IMR-90 (cell line): ENCODE measurements at regions not wholly inside any gene's neighbourhood (a gene's known extent, or its start where the extent isn't known, plus 50 kb on each side); places are given as distances from the start of the nearest gene placed in this dataset.

Source experiments
- ATAC-seq: fragments of 200-7000 bp; cut with Tn5 transposase; 2 replicates; pipeline ENCODE4 v1.9.1; 2020; ENCODE audit warnings: low read depth, mild to moderate bottlenecking, moderate library complexity
- BruUV-seq: library from RNA; stranded (reverse); fragments of 400-500 nt; replicated peaks from 2 replicates; lab custom pipeline; 2021; lab: Mats Ljungman, UMichigan
- CTCF ChIA-PET: fragments of 300-600 bp; formaldehyde crosslinking; extraction: SDS; loops from one replicate; lab custom pipeline; 2021; ENCODE audit warnings: antibody characterized with exemption; lab: Yijun Ruan, JAX
- POLR2A ChIA-PET: fragments of 300-600 bp; sonication (Branson Sonifier 250); formaldehyde crosslinking; loops from one replicate; lab custom pipeline; 2022; ENCODE audit warnings: antibody characterized with exemption; ENCODE audit not compliant: unreplicated experiment; lab: Charles Lee
- DNase-seq: peaks from one replicate; pipeline ENCODE4 v3.0.0; 2013
- H2AFZ ChIP-seq: replicated peaks from 2 replicates; pipeline ENCODE3; 2013; ENCODE audit warnings: low read length, mild to moderate bottlenecking; ENCODE audit not compliant: poor library complexity
- H2AK5ac ChIP-seq: 2 replicates; pipeline ENCODE4 v1.6.1; 2013; ENCODE audit warnings: low read depth, low read length, inconsistent platforms
- H2AK9ac ChIP-seq: replicated peaks from 2 replicates; pipeline ENCODE3; 2013; ENCODE audit warnings: mild to moderate bottlenecking, low read depth, low read length, moderate library complexity; ENCODE audit not compliant: poor library complexity
- H2BK120ac ChIP-seq: 2 replicates; pipeline ENCODE4 v1.6.1; 2013; ENCODE audit warnings: low read depth, low read length, inconsistent platforms
- H2BK15ac ChIP-seq: 3 replicates; pipeline ENCODE4 v1.6.1; 2013; ENCODE audit warnings: low read depth, low read length, inconsistent platforms
- H2BK20ac ChIP-seq: 2 replicates; pipeline ENCODE4 v1.6.1; 2013; ENCODE audit warnings: low read depth, mild to moderate bottlenecking, inconsistent platforms, low read length, moderate library complexity
- H2BK5ac ChIP-seq: 2 replicates; pipeline ENCODE4 v1.6.1; 2013; ENCODE audit warnings: mild to moderate bottlenecking, low read depth, low read length, inconsistent platforms; ENCODE audit not compliant: poor library complexity, severe bottlenecking
- H3K14ac ChIP-seq: replicated peaks from 2 replicates; pipeline ENCODE4 v1.6.1; 2013; ENCODE audit warnings: low read depth, low read length, inconsistent platforms
- H3K18ac ChIP-seq: 2 replicates; pipeline ENCODE4 v1.6.1; 2013; ENCODE audit warnings: low read depth, low read length, control low read depth
- H3K23ac ChIP-seq: 2 replicates; pipeline ENCODE4 v1.6.1; 2013; ENCODE audit warnings: low read depth, low read length, inconsistent platforms
- H3K27ac ChIP-seq: 2 replicates; pipeline ENCODE4 v1.5.1; 2013; ENCODE audit warnings: mild to moderate bottlenecking, control low read depth, low read length; ENCODE audit not compliant: insufficient read depth
- H3K27me3 ChIP-seq: 2 replicates; pipeline ENCODE4 v1.6.1; 2013; ENCODE audit warnings: low read length; ENCODE audit not compliant: control insufficient read depth, insufficient read depth
- H3K36me3 ChIP-seq: 2 replicates; pipeline ENCODE4 v1.6.1; 2013; ENCODE audit warnings: low read length, mixed read lengths; ENCODE audit not compliant: control insufficient read depth, insufficient read depth
- H3K4ac ChIP-seq: 2 replicates; pipeline ENCODE4 v1.6.1; 2013; ENCODE audit warnings: low read depth, low read length, inconsistent platforms
- H3K4me1 ChIP-seq: 2 replicates; pipeline ENCODE4 v1.6.1; 2013; ENCODE audit warnings: low read length, mixed read lengths; ENCODE audit not compliant: control insufficient read depth, insufficient read depth
- H3K4me2 ChIP-seq: 2 replicates; pipeline ENCODE4 v1.6.1; 2013; ENCODE audit warnings: low read depth, mild to moderate bottlenecking, control low read depth, low read length, moderate library complexity
- H3K4me3 ChIP-seq: 2 replicates; pipeline ENCODE4 v1.5.1; 2013; ENCODE audit warnings: low read depth, mild to moderate bottlenecking, control low read depth, low read length, moderate library complexity; ENCODE audit not compliant: insufficient read depth
- H3K56ac ChIP-seq: 2 replicates; pipeline ENCODE4 v1.6.1; 2013; ENCODE audit warnings: low read length, inconsistent platforms; ENCODE audit not compliant: insufficient read depth; ENCODE audit errors: extremely low read depth
- H3K79me1 ChIP-seq, 2 experiments: 2 replicates each; pipeline ENCODE4 v1.6.1; 2013; ENCODE audit warnings: low read length in 2 of 2, inconsistent platforms in 1 of 2, low read depth in 1 of 2
- H3K9ac ChIP-seq: 2 replicates; pipeline ENCODE4 v1.6.1; 2013; ENCODE audit warnings: low read depth, low read length, control low read depth
- H3K9me1 ChIP-seq: 2 replicates; pipeline ENCODE4 v1.6.1; 2013; ENCODE audit warnings: low read length, inconsistent platforms; ENCODE audit not compliant: insufficient read depth
- H3K9me3 ChIP-seq: 2 replicates; pipeline ENCODE4 v1.6.1; 2013; ENCODE audit warnings: low read length; ENCODE audit not compliant: control insufficient read depth, insufficient read depth
- H4K20me1 ChIP-seq: 2 replicates; pipeline ENCODE4 v1.6.1; 2013; ENCODE audit warnings: low read length, inconsistent platforms; ENCODE audit not compliant: insufficient read depth
- H4K5ac ChIP-seq: 2 replicates; pipeline ENCODE4 v1.6.1; 2013; ENCODE audit warnings: mild to moderate bottlenecking, low read depth, low read length, control low read depth
- H4K8ac ChIP-seq, 2 experiments: 2 replicates each; pipeline ENCODE4 v1.6.1; 2013; ENCODE audit warnings: low read depth in 2 of 2, low read length in 2 of 2, control low read depth in 1 of 2, inconsistent platforms in 1 of 2
- H4K91ac ChIP-seq: 2 replicates; pipeline ENCODE4 v1.6.1; 2013; ENCODE audit warnings: low read depth, low read length, inconsistent platforms; ENCODE audit not compliant: insufficient read depth
- BHLHE40 ChIP-seq: fragments of 150-350 bp; IDR thresholded peaks from 2 replicates; pipeline ENCODE4 v1.6.1; 2016; ENCODE audit warnings: mild to moderate bottlenecking, low read depth, low read length
- CEBPB ChIP-seq: IDR thresholded peaks from 2 replicates; pipeline ENCODE4 v1.6.1; 2012; ENCODE audit warnings: low read depth, low read length, improper control_type of control experiment
- CHD1 ChIP-seq: IDR thresholded peaks from 2 replicates; pipeline ENCODE4 v1.6.1; 2012; ENCODE audit warnings: low read depth, low read length, improper control_type of control experiment
- CTCF ChIP-seq: conservative IDR thresholded peaks from 2 replicates; pipeline ENCODE4 v1.5.1; 2012; ENCODE audit warnings: mild to moderate bottlenecking, low read depth, low read length, improper control_type of control experiment
- ELK1 ChIP-seq: fragments of 150-350 bp; IDR thresholded peaks from 2 replicates; pipeline ENCODE4 v1.6.1; 2016; ENCODE audit warnings: low read depth, mild to moderate bottlenecking, low read length, moderate library complexity, borderline replicate concordance
- FOS ChIP-seq: fragments of 150-350 bp; IDR thresholded peaks from 2 replicates; pipeline ENCODE4 v1.6.1; 2016; ENCODE audit warnings: low read depth, low read length
- MAFK ChIP-seq: IDR thresholded peaks from 2 replicates; pipeline ENCODE4 v1.6.1; 2012; ENCODE audit warnings: low read depth, low read length, improper control_type of control experiment
- MAZ ChIP-seq: IDR thresholded peaks from 2 replicates; pipeline ENCODE4 v1.6.1; 2012; ENCODE audit warnings: low read depth, mild to moderate bottlenecking, low read length, improper control_type of control experiment, moderate library complexity, borderline replicate concordance
- MXI1 ChIP-seq: IDR thresholded peaks from 2 replicates; pipeline ENCODE4 v1.6.1; 2012; ENCODE audit warnings: low read depth, mild to moderate bottlenecking, low read length, moderate library complexity, borderline replicate concordance
- NFE2L2 ChIP-seq: fragments of 150-350 bp; IDR thresholded peaks from 2 replicates; pipeline ENCODE4 v1.6.1; 2016; ENCODE audit warnings: low read depth, mild to moderate bottlenecking, low read length
- POLR2A ChIP-seq: IDR thresholded peaks from 2 replicates; pipeline ENCODE4 v1.6.1; 2012; ENCODE audit warnings: mild to moderate bottlenecking, low read depth, low read length
- RAD21 ChIP-seq: IDR thresholded peaks from 2 replicates; pipeline ENCODE4 v1.6.1; 2012; ENCODE audit warnings: low read length, improper control_type of control experiment
- RCOR1 ChIP-seq: IDR thresholded peaks from 2 replicates; pipeline ENCODE4 v1.6.1; 2012; ENCODE audit warnings: mild to moderate bottlenecking, low read length, improper control_type of control experiment; ENCODE audit not compliant: insufficient replicate concordance
- RFX5 ChIP-seq: IDR thresholded peaks from 2 replicates; pipeline ENCODE4 v1.8.0; 2012; ENCODE audit warnings: low read depth, mild to moderate bottlenecking, low read length, moderate library complexity
- SMC3 ChIP-seq: fragments of 150-350 bp; IDR thresholded peaks from 2 replicates; pipeline ENCODE4 v1.6.1; 2016; ENCODE audit warnings: low read depth, mild to moderate bottlenecking, antibody characterized with exemption, low read length, moderate library complexity
- USF2 ChIP-seq: fragments of 150-350 bp; IDR thresholded peaks from 2 replicates; pipeline ENCODE4 v1.6.1; 2017; ENCODE audit warnings: mild to moderate bottlenecking, antibody characterized with exemption, low read length, low read depth
- WGBS, 2 experiments: methylation state at CpG; one replicate each; pipeline versions ENCODE4 v1.1.5 to v1.1.7; 2013; ENCODE audit warnings: missing lambda C conversion rate in 2 of 2; ENCODE audit not compliant: insufficient read length in 1 of 2; ENCODE audit errors: extremely low coverage in 2 of 2; 5-methylcytosine and 5-hydroxymethylcytosine counted together
- dilution Hi-C: fragments of 300-500 bp; cut with HindIII; formaldehyde crosslinking; loops from one replicate; pipeline ENCODE4 v1.14.3; 2018; ENCODE audit warnings: low sequenced_read_pairs; ENCODE audit not compliant: unreplicated experiment
- in situ Hi-C: fragments of 300-500 bp; cut with MboI; formaldehyde crosslinking; loops from 3 replicates; pipeline ENCODE4 v1.14.3; 2019; ENCODE audit warnings: low sequenced_read_pairs, inconsistent platforms, mixed read lengths
- intact Hi-C: fragments of 100-400 bp; cut with micrococcal nuclease; formaldehyde crosslinking; loops from 2 replicates; pipeline ENCODE4 v1.10.0; 2022

- H3K4me2 ChIP-seq = no peak overlapping the region
- no peak overlapping the region for H2BK20ac ChIP-seq
- no peak overlapping the region for H4K5ac ChIP-seq
- no peak overlapping the region for H3K9ac ChIP-seq
- H3K4me1 ChIP-seq = peaks cover 20% of the 10 kb centered on the region
- intact Hi-C loops = no loop called here
- dilution Hi-C loops = no loop called here
- WGBS, 2 experiments = no CpG with 5 or more reads among the region's 6 CpGs
- H3K56ac ChIP-seq = no peak overlapping the region
- peak overlapping the region; percentile 28; the same call in 1 of the 2 replicates for H4K91ac ChIP-seq
- peak overlapping the region; percentile 58 for H3K4ac ChIP-seq
- ChIA-PET POLR2A (no interaction called here), CTCF (interaction anchor here (0.6 to 0.9 kb wide), 2 partner anchors 88 to 98 kb away, joined by 3 to 4 read pairs; no protein-coding TSS in a partner anchor)
- ATAC-seq (no peak), DNase-seq (no peak)
- H2AFZ ChIP-seq = no peak overlapping the region
- peaks cover 44% of the 10 kb centered on the region for H3K9me1 ChIP-seq
- no peak overlapping the region for H3K14ac ChIP-seq
- no peak overlapping the region for H3K4me3 ChIP-seq
- H2AK9ac ChIP-seq = no peak overlapping the region
- H3K79me1 ChIP-seq = peaks cover 36 to 73% of the 10 kb centered on the region in 2 experiments
- 0 out of 4 replicates have a peak overlapping the region, but pooled peaks of 1 of the 2 experiments have one; percentile 20 for H4K8ac ChIP-seq
- H3K27ac ChIP-seq = no peak overlapping the region
- no peak overlapping the region for H3K18ac ChIP-seq
- no peak overlapping the region for H2BK15ac ChIP-seq
- no peak overlapping the region for H2BK5ac ChIP-seq
- H3K27me3 ChIP-seq = no peaks in the 10 kb centered on the region
- no peaks in the 10 kb centered on the region for H3K9me3 ChIP-seq
- TF ChIP-seq FOS = no peak
- no peak for TF ChIP-seq POLR2A
- no peak for TF ChIP-seq RFX5
- no peak for TF ChIP-seq CEBPB
- TF ChIP-seq CHD1 = no peak
- TF ChIP-seq RAD21 = no peak
- TF ChIP-seq MAFK = no peak
- no peak for TF ChIP-seq SMC3
- no peak for TF ChIP-seq USF2
- TF ChIP-seq ELK1 = no peak
- no peak for TF ChIP-seq NFE2L2
- no peak for TF ChIP-seq CTCF
- TF ChIP-seq RCOR1 = no peak
- TF ChIP-seq MAZ = no peak
- no peak for TF ChIP-seq BHLHE40
- TF ChIP-seq MXI1 = no peak
- peak overlapping the region; percentile 77; the same call in 1 of the 2 replicates for H2AK5ac ChIP-seq
- H2BK120ac ChIP-seq = no peak overlapping the region
- in situ Hi-C loops = loop anchor here (10.0 kb wide), 1 partner anchor 64 kb away; no protein-coding TSS in a partner anchor
- peak overlapping the region; percentile 36; the same call in 1 of the 2 replicates for H3K23ac ChIP-seq
- H3K36me3 ChIP-seq = peaks cover 25% of the 10 kb centered on the region
- no TSS peak for BruUV-seq
- H4K20me1 ChIP-seq = peaks cover 4% of the 10 kb centered on the region; the same call in 1 of the 2 replicates
These were observed 89.6 kb downstream of the NAV1 start for GRCh38 chr1:201628490-201628889.
